Rectal smooth muscle tissue (tissue), 1 donor: ENCODE measurements at regions not wholly inside any gene's neighbourhood (a gene's known extent, or its start where the extent isn't known, plus 50 kb on each side); places are given as distances from the start of the nearest gene placed in this dataset.

Experiments used
- H3K27ac ChIP-seq: one replicate; pipeline ENCODE4 v1.7.0; 2013; ENCODE audit warnings: low read depth, low read length, inconsistent platforms
- H3K27me3 ChIP-seq: one replicate; pipeline ENCODE4 v1.7.0; 2013; ENCODE audit warnings: low read length; ENCODE audit not compliant: control insufficient read depth, insufficient read depth
- H3K36me3 ChIP-seq: one replicate; pipeline ENCODE4 v1.7.0; 2013; ENCODE audit warnings: low read length; ENCODE audit not compliant: control insufficient read depth, insufficient read depth
- H3K4me1 ChIP-seq: one replicate; pipeline ENCODE4 v1.7.0; 2013; ENCODE audit warnings: low read length; ENCODE audit not compliant: control insufficient read depth, insufficient read depth
- H3K4me3 ChIP-seq: one replicate; pipeline ENCODE4 v1.7.0; 2013; ENCODE audit warnings: low read length
- H3K9ac ChIP-seq: one replicate; pipeline ENCODE4 v1.7.0; 2013; ENCODE audit warnings: low read length

DNA sequence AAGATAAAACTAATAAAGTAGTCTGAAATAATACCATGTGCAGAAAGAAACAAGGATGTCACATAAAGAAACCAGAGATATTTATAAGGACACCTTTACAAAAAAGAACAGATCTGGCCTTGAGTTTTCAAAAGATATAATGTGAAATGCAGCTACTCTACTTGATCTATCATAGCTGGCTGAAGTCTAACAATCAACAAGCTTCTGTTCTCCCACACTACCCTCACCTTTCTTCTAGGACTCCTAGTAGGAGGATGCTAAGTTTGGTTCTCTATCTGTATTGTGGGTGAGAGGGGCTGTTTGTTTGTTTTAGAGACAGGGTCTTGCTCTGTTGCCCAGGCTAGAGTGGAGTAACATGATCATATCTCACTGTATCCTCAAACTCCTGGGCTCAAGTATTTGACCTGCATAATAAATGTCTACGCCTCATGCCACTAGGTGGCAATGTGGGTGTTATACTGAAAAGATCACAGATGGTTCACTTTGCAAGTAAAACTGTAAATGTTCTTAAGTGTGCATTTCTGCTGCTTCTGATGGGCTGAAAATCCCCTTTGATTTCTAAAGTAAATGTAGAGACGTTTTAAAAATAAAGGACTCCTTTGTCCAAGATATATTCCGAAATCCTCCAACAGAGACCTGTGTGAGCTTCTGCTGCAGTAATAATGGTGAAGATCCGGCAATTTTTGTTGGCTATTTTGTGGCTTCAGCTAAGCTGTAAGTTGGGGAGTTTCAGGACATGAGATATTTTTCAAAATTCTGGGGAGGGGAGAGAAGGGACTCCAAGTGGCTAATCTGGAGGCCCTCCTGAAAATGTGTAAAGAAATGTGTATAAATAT is 269.3 kb downstream of the DAD1 start:
- no peaks in the 10 kb centered on the region for H3K36me3 ChIP-seq
- no peak overlapping the region for H3K27ac ChIP-seq
- no peaks in the 10 kb centered on the region for H3K27me3 ChIP-seq
- H3K4me1 ChIP-seq, result no peaks in the 10 kb centered on the region
- H3K4me3 ChIP-seq, result no peak overlapping the region
- no peak overlapping the region for H3K9ac ChIP-seq

DNA sequence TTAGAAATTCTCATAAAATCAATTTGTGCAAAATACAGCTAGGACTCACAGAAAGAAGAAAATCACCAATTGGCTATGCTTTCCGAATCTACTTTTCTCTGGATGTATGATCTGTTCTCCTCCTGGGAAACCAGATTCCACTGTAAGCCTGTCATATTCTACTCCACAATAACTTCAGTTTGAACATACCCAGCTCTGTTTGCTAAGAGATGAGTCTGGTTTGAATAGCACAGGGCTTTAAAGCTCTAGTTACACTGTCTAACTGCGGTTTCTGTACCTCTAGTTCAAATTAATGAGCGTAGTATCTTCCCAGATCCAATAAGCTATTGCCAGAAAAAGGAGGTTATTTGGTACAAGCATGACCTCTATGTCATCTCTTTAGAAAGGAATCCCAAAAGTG is 270.1 kb downstream of the DAD1 start:
- H3K27me3 ChIP-seq, result no peaks in the 10 kb centered on the region
- H3K4me3 ChIP-seq, result no peak overlapping the region
- no peaks in the 10 kb centered on the region for H3K36me3 ChIP-seq
- no peak overlapping the region for H3K27ac ChIP-seq
- H3K4me1 ChIP-seq, result no peaks in the 10 kb centered on the region
- H3K9ac ChIP-seq, result no peak overlapping the region

GRCh38 chr14:22316473-22316872 is 272.6 kb downstream of the DAD1 start:
- no peaks in the 10 kb centered on the region for H3K4me1 ChIP-seq
- H3K27ac ChIP-seq, result no peak overlapping the region
- no peaks in the 10 kb centered on the region for H3K36me3 ChIP-seq
- no peaks in the 10 kb centered on the region for H3K27me3 ChIP-seq
- H3K4me3 ChIP-seq, result no peak overlapping the region
- no peak overlapping the region for H3K9ac ChIP-seq

GRCh38 chr14:22315336-22315735 is 273.7 kb downstream of the DAD1 start:
- H3K4me3 ChIP-seq, result no peak overlapping the region
- H3K4me1 ChIP-seq, result no peaks in the 10 kb centered on the region
- H3K27me3 ChIP-seq, result no peaks in the 10 kb centered on the region
- no peak overlapping the region for H3K9ac ChIP-seq
- no peak overlapping the region for H3K27ac ChIP-seq
- no peaks in the 10 kb centered on the region for H3K36me3 ChIP-seq

- H3K4me3 ChIP-seq, result no peak overlapping the region
- no peaks in the 10 kb centered on the region for H3K36me3 ChIP-seq
- H3K4me1 ChIP-seq, result no peaks in the 10 kb centered on the region
- H3K27me3 ChIP-seq, result no peaks in the 10 kb centered on the region
- H3K27ac ChIP-seq, result no peak overlapping the region
- no peak overlapping the region for H3K9ac ChIP-seq
These were observed 274.7 kb downstream of the DAD1 start for GRCh38 chr14:22314183-22314820.

- Histone ChIP-seq H3K36me3 (no peaks in the 10 kb centered on the region), H3K27me3 (no peaks in the 10 kb centered on the region), H3K4me1 (no peaks in the 10 kb centered on the region), H3K9ac (no peak overlapping the region), H3K4me3 (no peak overlapping the region), H3K27ac (no peak overlapping the region)
These were observed 275.7 kb downstream of the DAD1 start for GRCh38 chr14:22313172-22313801.

DNA sequence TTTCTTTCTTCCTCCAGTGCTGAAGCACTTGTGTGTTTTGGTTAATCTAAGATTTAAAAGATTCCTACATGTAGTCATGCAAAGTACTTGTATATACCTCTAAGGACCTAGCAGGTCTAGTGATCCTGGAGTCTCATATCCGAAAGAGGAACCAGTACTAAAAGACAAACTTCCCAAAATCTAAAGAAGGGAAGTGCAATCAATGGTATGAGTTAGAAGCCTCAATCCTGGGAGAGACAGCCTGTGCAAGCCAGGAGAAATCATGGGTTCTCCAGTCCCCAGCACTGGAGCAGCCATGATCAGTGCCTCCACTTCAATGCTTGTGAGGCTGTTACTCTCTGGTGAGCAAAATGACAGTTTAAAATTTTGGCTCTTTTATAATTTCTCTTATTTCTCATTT is 277.4 kb downstream of the DAD1 start:
- no peaks in the 10 kb centered on the region for H3K4me1 ChIP-seq
- H3K27ac ChIP-seq, result no peak overlapping the region
- H3K9ac ChIP-seq, result no peak overlapping the region
- H3K27me3 ChIP-seq, result no peaks in the 10 kb centered on the region
- H3K36me3 ChIP-seq, result no peaks in the 10 kb centered on the region
- no peak overlapping the region for H3K4me3 ChIP-seq

DNA sequence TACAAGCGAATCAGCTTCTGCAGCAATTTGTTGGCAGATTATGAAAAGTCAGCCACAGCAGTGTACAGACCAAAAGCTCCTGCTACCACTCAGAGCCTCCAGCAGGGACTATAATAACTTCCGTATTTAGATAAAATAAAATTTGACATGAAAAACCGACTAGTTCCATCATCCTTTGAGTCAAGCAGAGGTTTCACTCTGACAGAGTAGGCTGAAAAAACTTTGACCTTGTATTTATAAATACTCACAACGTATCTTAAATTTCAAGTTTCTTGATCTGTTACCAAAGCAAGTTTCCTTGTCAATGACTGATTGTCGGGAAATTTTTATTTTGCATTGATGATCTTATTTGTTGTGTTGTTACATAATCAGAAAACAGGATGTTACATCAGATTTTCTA is 283.4 kb downstream of the DAD1 start:
- no peaks in the 10 kb centered on the region for H3K36me3 ChIP-seq
- H3K4me3 ChIP-seq, result no peak overlapping the region
- no peaks in the 10 kb centered on the region for H3K4me1 ChIP-seq
- no peak overlapping the region for H3K9ac ChIP-seq
- H3K27me3 ChIP-seq, result no peaks in the 10 kb centered on the region
- no peak overlapping the region for H3K27ac ChIP-seq

GRCh38 chr14:22304326-22304725 is 284.7 kb downstream of the DAD1 start:
- Histone ChIP-seq H3K27me3 (no peaks in the 10 kb centered on the region), H3K27ac (no peak overlapping the region), H3K36me3 (no peaks in the 10 kb centered on the region), H3K4me3 (no peak overlapping the region), H3K9ac (no peak overlapping the region), H3K4me1 (no peaks in the 10 kb centered on the region)

DNA sequence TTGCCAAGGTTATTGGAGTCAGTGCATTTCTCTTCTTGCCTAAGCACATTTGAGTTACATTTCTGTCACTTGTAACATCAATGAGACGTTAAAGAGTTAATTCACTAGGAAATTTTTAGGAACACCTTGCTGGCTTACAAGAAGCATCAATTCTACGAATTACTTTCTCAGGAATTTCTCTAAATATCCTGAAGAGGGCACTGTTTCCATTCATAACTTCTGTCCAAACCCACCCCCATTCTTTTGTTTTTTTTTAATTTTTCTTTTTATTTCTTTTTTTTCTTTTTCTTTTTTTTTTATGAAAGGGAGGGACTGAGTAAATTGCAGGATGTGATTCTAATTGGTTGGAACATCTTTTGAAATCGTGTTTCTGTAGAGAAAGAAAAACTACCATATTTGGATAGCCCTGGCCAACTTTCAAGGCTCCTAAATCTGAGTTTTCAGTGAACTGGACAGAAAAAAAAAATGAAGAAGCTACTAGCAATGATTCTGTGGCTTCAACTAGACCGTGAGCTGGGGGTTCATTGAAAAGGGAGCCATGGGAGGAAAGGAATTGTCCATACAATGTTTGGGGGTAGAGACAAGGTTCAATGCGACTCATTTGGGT is 285.3 kb downstream of the DAD1 start:
- no peak overlapping the region for H3K27ac ChIP-seq
- no peaks in the 10 kb centered on the region for H3K4me1 ChIP-seq
- H3K9ac ChIP-seq, result no peak overlapping the region
- H3K27me3 ChIP-seq, result no peaks in the 10 kb centered on the region
- H3K4me3 ChIP-seq, result no peak overlapping the region
- no peaks in the 10 kb centered on the region for H3K36me3 ChIP-seq

GRCh38 chr14:22300646-22301045 is 288.4 kb downstream of the DAD1 start:
- Histone ChIP-seq H3K4me3 (no peak overlapping the region), H3K9ac (no peak overlapping the region), H3K27ac (no peak overlapping the region), H3K4me1 (no peaks in the 10 kb centered on the region), H3K27me3 (no peaks in the 10 kb centered on the region), H3K36me3 (no peaks in the 10 kb centered on the region)

GRCh38 chr14:22297376-22297775 is 291.6 kb downstream of the DAD1 start:
- Histone ChIP-seq H3K27ac (no peak overlapping the region), H3K27me3 (no peaks in the 10 kb centered on the region), H3K9ac (no peak overlapping the region), H3K4me1 (no peaks in the 10 kb centered on the region), H3K4me3 (no peak overlapping the region), H3K36me3 (no peaks in the 10 kb centered on the region)
